Vagina (tissue), 2 donors: ENCODE measurements at regions not wholly inside any gene's neighbourhood (a gene's known extent, or its start where the extent isn't known, plus 50 kb on each side); places are given as distances from the start of the nearest gene placed in this dataset.

ENCODE experiments used
- DNase-seq, 2 donors: peaks; one replicate each; pipeline ENCODE4 v3.0.0-alpha.2; 2017; ENCODE audit errors: extremely low spot score in 2 of 2
- H3K27ac ChIP-seq: fragments of 200-600 bp; sonication (generic); one replicate; pipeline ENCODE4 v1.5.1; 2019
- H3K27me3 ChIP-seq: fragments of 200-600 bp; sonication (generic); one replicate; pipeline ENCODE4 v1.5.1; 2019
- H3K36me3 ChIP-seq, 2 donors: fragments of 200-600 bp; sonication (generic); one replicate each; pipeline ENCODE4 v1.5.1; 2017 to 2019
- H3K4me1 ChIP-seq: fragments of 200-600 bp; sonication (generic); one replicate; pipeline ENCODE4 v1.5.1; 2019
- H3K4me3 ChIP-seq, 2 donors: fragments of 200-600 bp; sonication (generic); 1 replicate in 1 of 2; 2 replicates in 1 of 2; pipeline ENCODE4 v1.5.1; 2016 to 2019
- H3K9me3 ChIP-seq: fragments of 200-600 bp; sonication (generic); one replicate; pipeline ENCODE4 v1.5.1; 2019
- POLR2A ChIP-seq, 2 donors: fragments of 450-650 bp; IDR thresholded peaks; one replicate each; pipeline ENCODE4 v1.6.1; 2017; ENCODE audit warnings: antibody characterized with exemption in 2 of 2, mild to moderate bottlenecking in 2 of 2, moderate library complexity in 2 of 2
- POLR2AphosphoS5 ChIP-seq, 2 donors: sonication (generic); formaldehyde crosslinking; IDR thresholded peaks; one replicate each; pipeline ENCODE4 v1.9.0; 2017; ENCODE audit warnings: antibody characterized with exemption in 2 of 2, mild to moderate bottlenecking in 2 of 2, low read depth in 1 of 2; ENCODE audit not compliant: insufficient read depth in 1 of 2
- intact Hi-C: fragments of 100-400 bp; cut with DNase I; formaldehyde crosslinking; loops from one replicate; pipeline ENCODE4 v1.15.1; 2023
- TF ChIP-seq, protein P1 (sequence below), 3 experiments: fragments of 450-650 bp in 2 of 3; fragments of 200-600 bp in 1 of 3; sonication (generic) in 1 of 3; IDR thresholded peaks; one replicate each; pipeline ENCODE4 v1.5.1; 2017 to 2019; ENCODE audit warnings: antibody characterized with exemption in 3 of 3, mild to moderate bottlenecking in 2 of 3, moderate library complexity in 2 of 3

DNA sequence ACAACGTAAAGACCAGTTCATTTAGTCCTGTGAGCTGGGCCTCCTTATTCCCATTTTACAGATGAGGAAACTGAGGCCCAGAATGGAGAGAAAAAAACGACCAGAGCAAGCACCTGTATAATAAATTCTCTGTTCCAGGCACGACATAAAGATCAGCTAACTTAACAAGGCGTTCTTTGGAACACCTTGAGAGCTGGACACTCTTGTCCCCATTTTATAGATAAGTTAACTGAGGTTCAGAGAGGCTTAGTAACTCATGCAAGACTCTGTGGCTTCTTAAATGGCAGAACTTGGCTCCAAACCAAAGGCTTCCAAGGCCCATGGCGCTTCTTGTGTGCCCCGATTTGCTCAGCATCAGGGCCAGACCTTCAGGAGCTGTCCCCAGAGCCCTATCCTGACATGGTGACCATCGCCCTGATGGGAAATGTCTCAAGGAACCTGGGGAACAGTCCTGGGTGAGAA, 142.1 kb downstream of the VEGFA start:
- no peak for DNase-seq
- H3K9me3 ChIP-seq, result no peaks in the 10 kb centered on the region
- no peak for TF ChIP-seq POLR2AphosphoS5 (IDR thresholded peaks at IDR 0.05; ENCODE audit: insufficient read depth in 1 of 2, low read depth in 1 of 2)
- TF ChIP-seq, protein P1, sequence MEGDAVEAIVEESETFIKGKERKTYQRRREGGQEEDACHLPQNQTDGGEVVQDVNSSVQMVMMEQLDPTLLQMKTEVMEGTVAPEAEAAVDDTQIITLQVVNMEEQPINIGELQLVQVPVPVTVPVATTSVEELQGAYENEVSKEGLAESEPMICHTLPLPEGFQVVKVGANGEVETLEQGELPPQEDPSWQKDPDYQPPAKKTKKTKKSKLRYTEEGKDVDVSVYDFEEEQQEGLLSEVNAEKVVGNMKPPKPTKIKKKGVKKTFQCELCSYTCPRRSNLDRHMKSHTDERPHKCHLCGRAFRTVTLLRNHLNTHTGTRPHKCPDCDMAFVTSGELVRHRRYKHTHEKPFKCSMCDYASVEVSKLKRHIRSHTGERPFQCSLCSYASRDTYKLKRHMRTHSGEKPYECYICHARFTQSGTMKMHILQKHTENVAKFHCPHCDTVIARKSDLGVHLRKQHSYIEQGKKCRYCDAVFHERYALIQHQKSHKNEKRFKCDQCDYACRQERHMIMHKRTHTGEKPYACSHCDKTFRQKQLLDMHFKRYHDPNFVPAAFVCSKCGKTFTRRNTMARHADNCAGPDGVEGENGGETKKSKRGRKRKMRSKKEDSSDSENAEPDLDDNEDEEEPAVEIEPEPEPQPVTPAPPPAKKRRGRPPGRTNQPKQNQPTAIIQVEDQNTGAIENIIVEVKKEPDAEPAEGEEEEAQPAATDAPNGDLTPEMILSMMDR (IDR thresholded peaks at IDR 0.05), result no peak
- TF ChIP-seq POLR2A (IDR thresholded peaks at IDR 0.05), result no peak
- intact Hi-C loops, result loop anchor here (10.0 kb wide), 1 partner anchor 137 kb away; the partner anchor contains the start of gene VEGFA
- no peak overlapping the region for H3K27ac ChIP-seq
- H3K4me1 ChIP-seq, result peaks cover 29% of the 10 kb centered on the region
- H3K36me3 ChIP-seq, result no peaks in the 10 kb centered on the region
- H3K4me3 ChIP-seq, result no peak overlapping the region
- H3K27me3 ChIP-seq, result no peaks in the 10 kb centered on the region

DNA sequence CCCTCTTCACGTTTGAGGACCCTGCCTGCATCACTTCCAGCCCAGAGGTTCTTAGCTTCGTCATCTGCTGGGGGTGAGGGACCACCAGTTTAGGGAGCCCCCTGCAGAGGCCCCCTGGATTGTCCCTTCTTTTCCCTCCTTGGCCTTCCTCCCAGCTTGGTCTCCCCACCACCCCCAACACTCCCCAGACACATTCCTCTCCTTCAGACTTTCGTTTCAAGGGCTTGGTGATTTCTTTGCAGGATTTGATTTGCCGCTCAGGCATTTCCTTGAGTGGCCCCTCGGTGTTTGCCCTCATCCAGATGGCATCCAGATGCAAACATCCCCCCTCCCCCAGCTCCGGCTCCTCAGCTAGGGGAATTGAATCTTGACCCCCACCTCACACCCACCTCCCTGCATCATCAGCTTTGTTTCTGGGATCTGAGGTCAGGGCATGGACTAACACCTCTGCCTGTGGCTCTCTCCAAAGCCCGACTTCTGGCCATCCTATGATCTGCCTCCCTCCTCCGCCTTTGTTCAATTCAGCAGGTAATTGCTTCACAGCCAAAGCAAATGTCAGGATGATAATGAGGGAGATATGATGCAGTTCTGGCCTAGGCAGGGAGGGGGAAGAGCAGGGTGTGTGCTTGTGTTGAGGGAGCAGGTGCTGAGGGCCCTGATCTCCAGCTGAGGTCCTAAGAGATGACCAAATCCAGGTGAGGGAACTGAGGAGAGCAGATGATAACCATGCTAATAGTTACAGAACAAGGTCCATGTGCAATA, 141.5 kb downstream of the VEGFA start:
- intact Hi-C loops, result loop anchor here (10.0 kb wide), 1 partner anchor 137 kb away; the partner anchor contains the start of gene VEGFA
- peak overlapping the region; percentile 42 for H3K27ac ChIP-seq
- no peaks in the 10 kb centered on the region for H3K9me3 ChIP-seq
- DNase-seq, result no peak
- H3K36me3 ChIP-seq, result no peaks in the 10 kb centered on the region
- peaks cover 23% of the 10 kb centered on the region for H3K4me1 ChIP-seq
- H3K27me3 ChIP-seq, result no peaks in the 10 kb centered on the region
- no peak overlapping the region for H3K4me3 ChIP-seq
- TF ChIP-seq POLR2A (IDR thresholded peaks at IDR 0.05) (no peak), POLR2AphosphoS5 (IDR thresholded peaks at IDR 0.05; ENCODE audit: insufficient read depth in 1 of 2, low read depth in 1 of 2) (no peak)
- TF ChIP-seq, protein P1 (IDR thresholded peaks at IDR 0.05), result no peak

DNA sequence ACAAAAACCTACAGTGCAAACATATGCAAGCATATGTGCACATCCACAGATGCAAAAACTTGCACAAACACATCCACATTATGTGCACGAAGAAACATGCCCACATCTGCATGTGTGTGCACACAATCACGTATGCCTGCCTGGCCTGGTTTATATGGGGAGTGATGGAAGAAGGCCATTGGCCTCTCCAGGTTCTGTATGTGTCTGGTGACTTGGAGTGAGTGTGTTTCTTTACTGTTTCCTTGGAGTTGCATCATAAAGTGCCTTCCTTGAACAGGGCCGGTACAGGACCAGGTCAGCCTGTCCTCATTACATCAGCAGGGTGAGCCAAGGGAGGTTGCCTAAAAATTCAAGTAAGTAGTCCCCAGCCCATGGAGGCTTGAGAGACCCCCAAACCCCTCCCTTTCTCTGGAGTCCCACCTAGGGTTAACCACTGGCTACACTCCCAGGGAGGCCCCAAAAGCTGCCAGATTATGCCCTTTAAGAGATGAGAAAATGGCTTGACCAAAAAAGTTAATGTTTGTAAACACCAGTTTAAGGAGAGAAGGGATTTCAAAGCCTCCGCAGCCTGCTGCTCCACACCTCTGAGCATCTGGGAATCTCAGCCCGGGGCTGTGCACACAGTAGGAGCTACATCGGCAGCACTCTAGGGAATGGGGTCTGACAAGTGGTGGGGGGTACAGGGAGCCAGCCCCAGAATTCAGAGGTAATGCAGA, 140.8 kb downstream of the VEGFA start:
- no peaks in the 10 kb centered on the region for H3K36me3 ChIP-seq
- H3K27me3 ChIP-seq, result no peaks in the 10 kb centered on the region
- H3K4me1 ChIP-seq, result peaks cover 20% of the 10 kb centered on the region
- H3K9me3 ChIP-seq, result no peaks in the 10 kb centered on the region
- H3K27ac ChIP-seq, result peak overlapping the region; percentile 42
- DNase-seq, result no peak
- intact Hi-C loops, result loop anchor here (10.0 kb wide), 1 partner anchor 136 kb away; the partner anchor contains the start of gene VEGFA
- H3K4me3 ChIP-seq, result no peak overlapping the region
- TF ChIP-seq, protein P1 (IDR thresholded peaks at IDR 0.05), result no peak
- TF ChIP-seq POLR2AphosphoS5 (IDR thresholded peaks at IDR 0.05; ENCODE audit: insufficient read depth in 1 of 2, low read depth in 1 of 2), result peak in 1 of 2 donors; percentile 50
- no peak for TF ChIP-seq POLR2A (IDR thresholded peaks at IDR 0.05)

DNA sequence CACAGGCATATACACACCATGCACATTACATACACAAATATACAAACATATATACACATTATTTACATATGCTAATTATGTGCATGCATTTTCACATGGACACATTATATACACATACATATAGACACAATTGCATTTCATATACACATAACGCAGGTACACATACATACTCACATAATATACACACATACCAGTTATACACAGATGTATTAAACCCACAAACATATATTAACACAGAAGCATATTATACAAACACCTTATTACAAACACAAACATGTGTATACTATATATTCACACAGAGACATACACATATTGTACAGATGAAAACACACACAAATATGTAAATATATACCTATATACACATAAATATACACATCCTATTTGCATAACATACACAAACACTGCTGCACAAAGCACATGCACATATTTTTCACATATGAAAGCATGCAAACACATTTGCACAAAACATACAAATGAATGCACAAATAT, 140.2 kb downstream of the VEGFA start:
- intact Hi-C loops, result loop anchor here (10.0 kb wide), 1 partner anchor 135 kb away; the partner anchor contains the start of gene VEGFA
- H3K9me3 ChIP-seq, result no peaks in the 10 kb centered on the region
- no peak for DNase-seq
- no peaks in the 10 kb centered on the region for H3K36me3 ChIP-seq
- H3K4me3 ChIP-seq, result no peak overlapping the region
- H3K27ac ChIP-seq, result no peak overlapping the region
- H3K4me1 ChIP-seq, result peaks cover 20% of the 10 kb centered on the region
- no peaks in the 10 kb centered on the region for H3K27me3 ChIP-seq
- TF ChIP-seq POLR2AphosphoS5 (IDR thresholded peaks at IDR 0.05; ENCODE audit: insufficient read depth in 1 of 2, low read depth in 1 of 2) (no peak), POLR2A (IDR thresholded peaks at IDR 0.05) (no peak)
- TF ChIP-seq, protein P1 (IDR thresholded peaks at IDR 0.05), result no peak
